ENCODE measurements at regions not wholly inside any gene's neighbourhood (a gene's known extent, or its start where the extent isn't known, plus 50 kb on each side); places are given as distances from the start of the nearest gene placed in this dataset.
"Not testable (repeated sequence)": the region's sequence is repeated elsewhere in the genome, so short reads cannot be mapped to it uniquely, and the experiment has no call there.

GRCh38 chr3:82015241-82015640 lies 253.8 kb upstream of the GBE1 start:
- DNase-seq (ENCODE audit: low spot score): no peak

GRCh38 chr3:82012775-82013174 lies 251.3 kb upstream of the GBE1 start:
- no peak for DNase-seq (ENCODE audit: low spot score)

GRCh38 chr3:82011336-82011735 lies 249.9 kb upstream of the GBE1 start:
- DNase-seq (ENCODE audit: low spot score): no peak

- DNase-seq (ENCODE audit: low spot score): no peak
These were observed 243.8 kb upstream of the GBE1 start for GRCh38 chr3:82005266-82005665.

- DNase-seq (ENCODE audit: low spot score): no peak
These were observed 242.8 kb upstream of the GBE1 start for GRCh38 chr3:82004266-82004665.

GRCh38 chr3:82002986-82003642 lies 241.7 kb upstream of the GBE1 start:
- no peak for DNase-seq (ENCODE audit: low spot score)

GRCh38 chr3:82002491-82002890 lies 241.0 kb upstream of the GBE1 start:
- no peak for DNase-seq (ENCODE audit: low spot score)

GRCh38 chr3:82001276-82001923 lies 240.0 kb upstream of the GBE1 start:
- DNase-seq (ENCODE audit: low spot score): no peak

GRCh38 chr3:82000773-82001172 lies 239.3 kb upstream of the GBE1 start:
- no peak for DNase-seq (ENCODE audit: low spot score)

- no peak for DNase-seq (ENCODE audit: low spot score)
These were observed 238.9 kb upstream of the GBE1 start for GRCh38 chr3:82000350-82000749.

- no peak for DNase-seq (ENCODE audit: low spot score)
These were observed 237.5 kb upstream of the GBE1 start for GRCh38 chr3:81998907-81999306.

GRCh38 chr3:81998139-81998755 lies 236.8 kb upstream of the GBE1 start:
- no peak for DNase-seq (ENCODE audit: low spot score)

GRCh38 chr3:81997390-81997789 lies 235.9 kb upstream of the GBE1 start:
- DNase-seq (ENCODE audit: low spot score): no peak

- DNase-seq (ENCODE audit: low spot score): no peak
These were observed 233.9 kb upstream of the GBE1 start for GRCh38 chr3:81995329-81995728.

- no peak for DNase-seq (ENCODE audit: low spot score)
These were observed 228.3 kb upstream of the GBE1 start for GRCh38 chr3:81989758-81990157.

GRCh38 chr3:81989274-81989673 lies 227.8 kb upstream of the GBE1 start:
- DNase-seq (ENCODE audit: low spot score): no peak

- not testable (repeated sequence) for DNase-seq (ENCODE audit: low spot score)
These were observed 226.0 kb upstream of the GBE1 start for GRCh38 chr3:81987412-81987811.

GRCh38 chr3:81985996-81986723 lies 224.7 kb upstream of the GBE1 start:
- no peak for DNase-seq (ENCODE audit: low spot score)

- DNase-seq (ENCODE audit: low spot score): no peak
These were observed 221.9 kb upstream of the GBE1 start for GRCh38 chr3:81983382-81983781.

GRCh38 chr3:81980596-81981494 lies 219.4 kb upstream of the GBE1 start:
- DNase-seq (ENCODE audit: low spot score): no peak

GRCh38 chr3:81974751-81975150 lies 213.3 kb upstream of the GBE1 start:
- no peak for DNase-seq (ENCODE audit: low spot score)

- DNase-seq (ENCODE audit: low spot score): no peak
These were observed 207.2 kb upstream of the GBE1 start for GRCh38 chr3:81968658-81969057.

Data from kidney capillary endothelial cell (primary cell).